Activated CD8-positive, alpha-beta memory T cell treated with anti-CD3 and anti-CD28 coated beads, Interleukin-2, amount 50 U/mL, for 4 hours (primary cell): ENCODE measurements at regions not wholly inside any gene's neighbourhood (a gene's known extent, or its start where the extent isn't known, plus 50 kb on each side); places are given as distances from the start of the nearest gene placed in this dataset.
"Not testable (repeated sequence)": the region's sequence is repeated elsewhere in the genome, so short reads cannot be mapped to it uniquely, and the experiment has no call there.

Source experiments
- DNase-seq: peaks from one replicate; pipeline ENCODE4 v3.0.0-alpha.2; 2020

DNA sequence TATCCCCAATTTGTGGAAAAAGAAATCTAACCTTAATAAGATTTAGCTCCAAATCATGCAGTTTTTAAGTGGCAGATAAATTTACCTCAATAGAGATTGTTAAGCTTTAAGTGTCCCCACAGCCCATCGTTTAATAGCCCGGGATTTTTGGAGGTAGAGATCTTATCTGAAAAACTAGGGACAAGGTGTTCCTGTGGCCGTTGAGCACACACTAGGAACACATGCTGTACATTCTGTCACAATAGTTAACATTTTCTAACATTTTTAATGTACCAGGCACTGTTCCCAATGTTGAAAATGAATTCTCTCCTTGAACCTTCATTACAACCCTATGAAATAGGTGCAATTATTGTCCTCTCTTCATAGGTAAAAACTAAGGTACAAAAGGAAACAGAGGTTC lies 85.7 kb upstream of the PLD5 start:
- no peak for DNase-seq

DNA sequence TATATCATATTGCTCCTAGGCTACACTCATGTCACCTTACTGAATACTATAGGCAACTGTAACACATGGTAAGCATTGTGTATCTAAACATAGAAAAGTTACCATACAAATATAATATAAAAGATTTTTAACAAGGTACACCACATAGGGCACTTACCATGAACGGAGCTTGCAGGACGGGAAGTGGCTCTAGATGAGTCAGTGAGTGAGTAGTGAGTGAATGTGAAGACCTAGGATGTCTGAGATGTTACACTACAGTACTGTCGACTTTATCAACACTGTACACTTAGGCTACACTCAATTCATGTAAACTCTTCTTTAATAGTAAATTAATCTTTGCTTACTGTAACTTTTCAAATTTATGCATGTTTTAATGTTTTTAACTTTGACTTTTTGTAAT lies 81.0 kb upstream of the PLD5 start:
- DNase-seq: no peak

GRCh38 chr1:242602001-242602400 lies 77.5 kb upstream of the PLD5 start:
- no peak for DNase-seq

DNA sequence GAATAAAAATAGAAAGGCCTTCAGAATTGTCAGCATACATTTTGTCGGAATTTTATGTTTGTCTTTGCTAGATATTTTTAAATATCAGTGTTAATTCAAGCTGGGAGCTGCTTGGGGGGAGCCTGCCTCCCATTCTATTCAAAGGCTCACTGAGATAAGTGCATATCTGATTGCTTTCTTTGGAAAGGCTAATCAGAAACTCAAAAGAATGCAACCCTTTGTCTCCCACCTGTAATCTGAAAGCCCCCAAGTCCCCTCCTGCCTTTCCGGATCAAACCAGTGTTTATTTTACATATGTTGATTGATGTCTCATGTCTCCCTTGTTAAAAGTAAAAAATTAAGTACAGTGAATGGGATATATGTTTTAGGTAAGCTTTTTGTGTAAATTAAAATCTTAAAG lies 69.3 kb upstream of the PLD5 start:
- not testable (repeated sequence) for DNase-seq

DNA sequence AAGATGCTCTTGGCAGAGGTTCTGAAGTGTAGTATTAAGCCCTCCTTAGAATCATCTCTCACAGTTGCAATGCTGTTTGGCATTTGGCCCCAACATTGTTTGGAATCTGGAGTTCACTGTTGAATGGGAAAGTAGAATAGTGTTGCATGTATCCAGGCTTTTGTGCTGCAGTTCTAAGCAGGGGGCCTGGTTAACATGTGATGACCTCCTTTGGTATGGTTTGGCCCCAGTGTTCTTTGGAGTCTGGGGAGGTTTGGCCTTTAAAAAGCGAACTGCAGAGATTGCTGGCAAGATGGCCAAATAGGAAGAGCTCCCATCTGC lies 61.8 kb upstream of the PLD5 start:
- no peak for DNase-seq

- DNase-seq: no peak
Observed at GRCh38 chr1:242585616-242586359, 61.3 kb upstream of the PLD5 start.

DNA sequence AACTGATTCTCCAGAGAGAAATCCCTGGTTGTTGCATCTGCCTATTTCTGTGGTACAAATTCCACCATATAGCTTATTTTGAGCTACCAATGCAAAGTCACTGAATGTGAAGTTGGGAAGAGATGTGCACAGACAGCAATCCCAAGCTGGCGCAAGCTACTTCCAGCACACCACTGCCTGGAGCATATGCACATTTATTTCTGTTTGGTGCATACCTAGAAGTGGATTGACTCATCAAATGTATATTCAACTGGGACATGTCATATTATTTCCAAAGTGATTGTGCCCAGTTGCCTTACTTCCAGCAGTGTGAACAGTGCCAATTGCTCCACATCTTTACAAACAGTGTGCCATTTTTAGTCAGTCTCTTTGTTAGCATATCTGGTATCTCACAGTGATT lies 58.2 kb upstream of the PLD5 start:
- no peak for DNase-seq

DNA sequence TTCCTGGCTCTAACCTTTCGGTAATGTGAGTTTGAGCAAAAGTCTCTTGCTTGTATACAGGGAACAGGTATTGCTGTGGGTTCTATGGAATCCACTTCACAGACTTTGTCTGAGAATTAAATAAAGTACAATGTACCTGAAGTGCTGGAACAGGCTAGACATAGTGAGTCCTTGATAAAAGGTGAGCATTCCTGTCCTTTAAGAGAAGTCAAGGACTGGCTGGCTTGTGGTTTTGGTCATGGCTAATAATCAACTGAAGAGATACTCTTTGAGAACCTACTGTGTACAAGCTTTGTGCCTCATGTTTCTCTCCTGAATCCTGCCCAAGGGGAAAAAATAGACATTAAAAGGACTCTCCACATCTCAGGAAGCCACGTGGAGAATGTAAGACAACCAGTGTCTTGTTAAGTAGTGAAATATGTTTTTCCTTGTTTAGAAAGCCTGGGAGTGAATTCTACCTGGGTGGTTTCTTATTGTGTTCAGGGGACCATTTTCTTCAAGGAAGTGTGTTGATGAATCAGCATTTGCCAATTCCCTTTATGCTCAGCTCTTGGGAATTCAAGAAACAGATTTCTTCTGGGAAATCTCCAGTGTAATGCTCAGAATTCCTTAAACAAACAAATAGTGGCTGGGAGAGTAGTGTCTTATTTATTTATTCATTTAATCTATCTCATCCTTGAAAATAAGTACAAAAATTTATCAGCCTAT lies 55.2 kb upstream of the PLD5 start:
- DNase-seq: no peak
